ENCODE measurements at regions not wholly inside any gene's neighbourhood (a gene's known extent, or its start where the extent isn't known, plus 50 kb on each side); places are given as distances from the start of the nearest gene placed in this dataset.

DNA sequence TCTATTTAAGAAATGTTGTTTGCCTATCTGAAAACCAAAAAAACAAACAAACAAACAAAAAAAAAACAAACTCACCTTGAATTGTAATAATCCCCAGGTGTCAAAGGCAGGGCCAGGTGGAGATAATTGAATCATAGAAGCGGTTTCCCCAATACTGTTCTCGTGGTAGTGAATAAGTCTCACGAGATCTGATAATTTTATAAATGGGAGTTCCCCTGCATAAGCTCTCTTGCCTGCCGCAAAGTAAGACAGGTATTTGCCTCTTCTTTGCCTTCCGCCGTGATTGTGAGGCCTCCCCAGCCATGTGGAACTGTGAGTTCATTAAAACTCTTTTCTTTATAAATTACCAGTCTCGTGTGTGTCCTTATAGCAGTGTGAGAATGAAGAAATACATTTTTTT lies 1180.7 kb upstream of the CRIM1 start:
- H3F3A ChIP-seq (replicated peaks; ENCODE audit: insufficient read depth) = no peaks in the 10 kb centered on the region
- WGBS (ENCODE audit: low lambda C conversion rate) = 20% methylated on average over 7 of the region's 7 CpGs
- no peaks in the 10 kb centered on the region for H3K9me2 ChIP-seq
- no peaks in the 10 kb centered on the region for H3K27me3 ChIP-seq (ENCODE audit: insufficient read depth)
- H3K9me3 ChIP-seq = no peaks in the 10 kb centered on the region
- no peaks in the 10 kb centered on the region for H4K20me1 ChIP-seq (ENCODE audit: insufficient read depth)
- H3K4me2 ChIP-seq = no peak overlapping the region
- ChIA-PET CTCF (no interaction called here), POLR2A (no interaction called here)
- H3K4me1 ChIP-seq (ENCODE audit: control insufficient read depth in 1 of 2, insufficient read depth in 2 of 2, low read depth in 1 of 2, low read length in 1 of 2) = no peaks in the 10 kb centered on the region
- no peak overlapping the region for H3K27ac ChIP-seq (ENCODE audit: low read depth in 2 of 2, low read length in 1 of 2)
- H3K4me3 ChIP-seq (ENCODE audit: low read depth in 2 of 2, low read length in 1 of 2) = no peak overlapping the region
- TF ChIP-seq ELF1 (IDR thresholded peaks at IDR 0.05) (no peak), FOSL2 (IDR thresholded peaks at IDR 0.05; ENCODE audit: borderline replicate concordance, low read depth) (no peak), MEF2A (IDR thresholded peaks at IDR 0.05; ENCODE audit: borderline replicate concordance, low read depth) (no peak), NFIC (IDR thresholded peaks at IDR 0.05; ENCODE audit: borderline replicate concordance) (no peak), RCOR1 (IDR thresholded peaks at IDR 0.05; ENCODE audit: low read length) (no peak), IRF3 (IDR thresholded peaks at IDR 0.05; ENCODE audit: low read depth, low read length) (no peak), EP300 (IDR thresholded peaks at IDR 0.05; ENCODE audit: borderline replicate concordance in 1 of 2, low read depth in 1 of 2, low read length in 1 of 2) (no peak)
- TF ChIP-seq, protein P1, sequence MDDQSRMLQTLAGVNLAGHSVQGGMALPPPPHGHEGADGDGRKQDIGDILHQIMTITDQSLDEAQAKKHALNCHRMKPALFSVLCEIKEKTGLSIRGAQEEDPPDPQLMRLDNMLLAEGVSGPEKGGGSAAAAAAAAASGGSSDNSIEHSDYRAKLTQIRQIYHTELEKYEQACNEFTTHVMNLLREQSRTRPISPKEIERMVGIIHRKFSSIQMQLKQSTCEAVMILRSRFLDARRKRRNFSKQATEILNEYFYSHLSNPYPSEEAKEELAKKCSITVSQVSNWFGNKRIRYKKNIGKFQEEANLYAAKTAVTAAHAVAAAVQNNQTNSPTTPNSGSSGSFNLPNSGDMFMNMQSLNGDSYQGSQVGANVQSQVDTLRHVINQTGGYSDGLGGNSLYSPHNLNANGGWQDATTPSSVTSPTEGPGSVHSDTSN (IDR thresholded peaks at IDR 0.05) = no peak
- no peaks in the 10 kb centered on the region for H3K79me2 ChIP-seq (ENCODE audit: insufficient read depth)
- H3K36me3 ChIP-seq (replicated peaks in 1 of 2; ENCODE audit: control insufficient read depth in 1 of 2, insufficient read depth in 2 of 2, low read length in 1 of 2) = no peaks in the 10 kb centered on the region
- H2AFZ ChIP-seq (ENCODE audit: low read depth) = no peak overlapping the region
- H3K9ac ChIP-seq = no peak overlapping the region
- no peak for DNase-seq

GRCh38 chr2:35172687-35173086 lies 1182.9 kb upstream of the CRIM1 start:
- no peaks in the 10 kb centered on the region for H3K4me1 ChIP-seq (ENCODE audit: control insufficient read depth in 1 of 2, insufficient read depth in 2 of 2, low read depth in 1 of 2, low read length in 1 of 2)
- no peak overlapping the region for H3K9ac ChIP-seq
- H2AFZ ChIP-seq (ENCODE audit: low read depth) = no peak overlapping the region
- POLR2A ChIA-PET = no interaction called here
- DNase-seq = no peak
- no peaks in the 10 kb centered on the region for H4K20me1 ChIP-seq (ENCODE audit: insufficient read depth)
- H3K36me3 ChIP-seq (replicated peaks in 1 of 2; ENCODE audit: control insufficient read depth in 1 of 2, insufficient read depth in 2 of 2, low read length in 1 of 2) = no peaks in the 10 kb centered on the region
- H3K27ac ChIP-seq (ENCODE audit: low read depth in 2 of 2, low read length in 1 of 2) = no peak overlapping the region
- H3K9me2 ChIP-seq = no peaks in the 10 kb centered on the region
- H3F3A ChIP-seq (replicated peaks; ENCODE audit: insufficient read depth) = no peaks in the 10 kb centered on the region
- no peaks in the 10 kb centered on the region for H3K9me3 ChIP-seq
- H3K79me2 ChIP-seq (ENCODE audit: insufficient read depth) = no peaks in the 10 kb centered on the region
- H3K27me3 ChIP-seq (ENCODE audit: insufficient read depth) = no peaks in the 10 kb centered on the region
- no peak overlapping the region for H3K4me3 ChIP-seq (ENCODE audit: low read depth in 2 of 2, low read length in 1 of 2)
- CTCF ChIA-PET = no interaction called here
- TF ChIP-seq TAF1 (IDR thresholded peaks at IDR 0.05; ENCODE audit: borderline replicate concordance, low read depth, low read length) (no peak), NFIC (IDR thresholded peaks at IDR 0.05; ENCODE audit: borderline replicate concordance) (no peak), MEF2A (IDR thresholded peaks at IDR 0.05; ENCODE audit: borderline replicate concordance, low read depth) (no peak), GATA2 (CRISPR knock-in tag; IDR thresholded peaks at IDR 0.05) (no peak), FOXJ3 (CRISPR knock-in tag; IDR thresholded peaks at IDR 0.05) (no peak), YY1 (IDR thresholded peaks at IDR 0.05; ENCODE audit: low read depth) (no peak), SIN3A (IDR thresholded peaks at IDR 0.05; ENCODE audit: borderline replicate concordance, low read depth, low read length) (no peak), TCF12 (IDR thresholded peaks at IDR 0.05) (no peak), FOXM1 (IDR thresholded peaks at IDR 0.05; ENCODE audit: low read depth) (no peak), TEAD4 (IDR thresholded peaks at IDR 0.05; ENCODE audit: borderline replicate concordance, insufficient read depth) (no peak)
- TF ChIP-seq, protein P2, sequence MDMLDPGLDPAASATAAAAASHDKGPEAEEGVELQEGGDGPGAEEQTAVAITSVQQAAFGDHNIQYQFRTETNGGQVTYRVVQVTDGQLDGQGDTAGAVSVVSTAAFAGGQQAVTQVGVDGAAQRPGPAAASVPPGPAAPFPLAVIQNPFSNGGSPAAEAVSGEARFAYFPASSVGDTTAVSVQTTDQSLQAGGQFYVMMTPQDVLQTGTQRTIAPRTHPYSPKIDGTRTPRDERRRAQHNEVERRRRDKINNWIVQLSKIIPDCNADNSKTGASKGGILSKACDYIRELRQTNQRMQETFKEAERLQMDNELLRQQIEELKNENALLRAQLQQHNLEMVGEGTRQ (IDR thresholded peaks at IDR 0.05; ENCODE audit: borderline replicate concordance, low read depth, low read length) = no peak
- H3K4me2 ChIP-seq = no peak overlapping the region
- 2% methylated on average over 2 of the region's 2 CpGs for WGBS (ENCODE audit: low lambda C conversion rate)

Measured in SK-N-SH (cell line).